ENCODE measurements at regions not wholly inside any gene's neighbourhood (a gene's known extent, or its start where the extent isn't known, plus 50 kb on each side); places are given as distances from the start of the nearest gene placed in this dataset.
"Not testable (repeated sequence)": the region's sequence is repeated elsewhere in the genome, so short reads cannot be mapped to it uniquely, and the experiment has no call there.

DNA sequence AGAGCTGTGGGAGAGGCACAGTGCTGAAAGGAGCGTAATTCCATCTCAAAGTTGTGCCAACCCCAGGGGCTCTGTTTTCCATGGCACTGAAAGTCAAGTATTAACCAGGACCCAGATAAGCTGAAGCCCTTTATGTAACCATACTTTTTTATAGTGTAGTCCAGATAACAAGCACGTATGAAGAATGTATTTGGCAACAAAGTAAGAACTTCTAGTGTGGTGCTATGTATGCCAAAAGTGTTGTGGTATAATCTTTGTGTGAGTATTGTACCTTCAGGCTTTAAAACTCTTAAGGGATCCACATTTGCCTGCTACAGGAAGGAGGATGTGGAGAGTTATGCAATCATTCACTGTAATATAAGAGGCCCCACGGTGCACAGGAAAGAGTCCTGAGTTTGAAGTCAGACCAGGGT lies 129.4 kb downstream of the IBTK start:
- FAIRE-seq (no peak), DNase-seq (ENCODE audit: low spot score) (no peak)

DNA sequence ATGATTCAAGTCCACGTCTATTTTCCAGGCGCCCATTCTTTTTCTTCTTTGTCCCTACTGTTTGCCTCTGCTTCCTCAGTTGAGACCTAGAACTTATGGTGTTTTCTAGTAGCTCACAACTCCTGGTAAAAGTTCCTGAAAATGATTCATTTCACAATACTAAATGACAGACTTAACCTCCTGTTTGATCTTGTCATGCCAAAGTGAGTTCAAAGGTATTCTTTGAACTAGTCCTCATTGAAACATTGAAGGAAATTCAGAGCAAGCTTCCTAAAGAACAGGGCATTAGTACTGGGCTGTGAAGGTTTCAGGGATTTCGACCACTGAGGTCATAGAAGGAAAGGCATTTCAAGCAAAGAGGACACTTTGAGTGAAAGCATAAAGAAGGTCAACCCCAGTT lies 132.8 kb downstream of the IBTK start:
- DNase-seq (ENCODE audit: low spot score) (no peak), FAIRE-seq (no peak)

DNA sequence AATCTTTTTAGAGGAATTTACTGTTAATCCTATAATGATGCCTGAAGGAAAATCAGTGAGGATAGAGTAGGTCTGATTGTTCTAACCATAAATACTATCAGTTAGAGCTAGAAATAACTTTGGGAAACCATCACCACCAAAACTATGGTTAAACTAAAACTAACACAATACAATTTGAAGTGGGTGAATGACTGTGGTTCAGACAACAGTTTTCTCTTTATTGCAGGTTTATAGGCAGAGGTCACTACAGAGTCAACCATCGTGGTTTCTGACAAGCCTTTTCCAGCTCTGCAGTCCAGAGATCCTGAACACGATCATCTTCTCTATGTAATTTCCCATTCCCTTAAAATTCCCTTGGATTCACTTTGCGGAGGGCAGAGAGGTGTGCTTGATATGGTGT lies 134.3 kb downstream of the IBTK start:
- DNase-seq (ENCODE audit: low spot score) (no peak), FAIRE-seq (no peak)

DNA sequence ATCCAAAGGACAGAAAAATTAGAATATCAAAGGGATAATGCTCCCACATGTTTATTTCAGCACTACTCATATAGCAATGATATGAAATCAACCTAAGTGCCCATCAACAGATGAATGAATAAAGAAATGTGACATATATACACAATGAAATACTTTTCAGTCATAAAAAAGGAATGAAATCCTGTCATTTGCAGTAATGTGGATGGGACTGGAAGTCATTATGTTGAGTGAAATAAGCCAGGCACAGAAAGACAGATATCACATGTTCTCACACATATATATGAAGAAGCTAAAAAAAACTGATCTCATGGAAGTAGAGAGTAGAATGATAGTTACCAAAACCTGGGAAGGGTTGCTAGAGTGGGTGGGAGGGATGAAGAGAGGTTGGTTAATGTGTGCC lies 135.7 kb downstream of the IBTK start:
- FAIRE-seq (no peak), DNase-seq (ENCODE audit: low spot score) (no peak)

DNA sequence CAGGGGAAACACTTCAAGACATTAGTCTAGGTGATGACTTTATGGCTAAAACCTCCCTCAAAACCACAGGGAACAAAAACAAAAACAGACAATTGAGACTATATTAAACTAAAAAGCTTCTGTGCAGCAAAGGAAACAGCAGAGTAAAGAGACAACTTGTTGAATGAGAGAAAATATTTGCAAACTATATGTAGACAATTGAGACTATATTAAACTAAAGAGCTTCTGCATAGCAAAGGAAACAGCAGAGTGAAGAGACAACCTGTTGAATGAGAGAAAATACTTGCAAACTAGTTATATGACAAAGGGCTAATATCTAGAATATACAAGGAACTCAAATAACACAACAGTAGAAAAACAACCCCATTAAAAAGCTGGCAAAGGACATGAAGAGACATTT lies 136.4 kb downstream of the IBTK start:
- FAIRE-seq: no peak

DNA sequence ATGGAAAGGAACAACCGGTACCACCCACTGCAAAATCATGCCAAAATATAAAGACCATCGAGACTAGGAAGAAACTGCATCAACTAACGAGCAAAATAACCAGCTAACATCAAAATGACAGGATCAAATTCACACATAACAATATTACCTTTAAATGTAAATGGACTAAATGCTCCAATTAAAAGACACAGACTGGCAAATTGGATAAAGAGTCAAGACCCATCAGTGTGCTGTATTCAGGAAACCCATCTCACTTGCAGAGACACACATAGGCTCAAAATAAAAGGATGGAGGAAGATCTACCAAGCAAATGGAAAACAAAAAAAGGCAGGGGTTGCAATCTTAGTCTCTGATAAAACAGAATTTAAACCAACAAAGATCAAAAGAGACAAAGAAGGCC lies 144.4 kb downstream of the IBTK start:
- DNase-seq (ENCODE audit: low spot score); FAIRE-seq: not testable (repeated sequence)

More for the DNA sequence above, 136.4 kb downstream of the IBTK start:
- DNase-seq (ENCODE audit: low spot score): no peak

DNA sequence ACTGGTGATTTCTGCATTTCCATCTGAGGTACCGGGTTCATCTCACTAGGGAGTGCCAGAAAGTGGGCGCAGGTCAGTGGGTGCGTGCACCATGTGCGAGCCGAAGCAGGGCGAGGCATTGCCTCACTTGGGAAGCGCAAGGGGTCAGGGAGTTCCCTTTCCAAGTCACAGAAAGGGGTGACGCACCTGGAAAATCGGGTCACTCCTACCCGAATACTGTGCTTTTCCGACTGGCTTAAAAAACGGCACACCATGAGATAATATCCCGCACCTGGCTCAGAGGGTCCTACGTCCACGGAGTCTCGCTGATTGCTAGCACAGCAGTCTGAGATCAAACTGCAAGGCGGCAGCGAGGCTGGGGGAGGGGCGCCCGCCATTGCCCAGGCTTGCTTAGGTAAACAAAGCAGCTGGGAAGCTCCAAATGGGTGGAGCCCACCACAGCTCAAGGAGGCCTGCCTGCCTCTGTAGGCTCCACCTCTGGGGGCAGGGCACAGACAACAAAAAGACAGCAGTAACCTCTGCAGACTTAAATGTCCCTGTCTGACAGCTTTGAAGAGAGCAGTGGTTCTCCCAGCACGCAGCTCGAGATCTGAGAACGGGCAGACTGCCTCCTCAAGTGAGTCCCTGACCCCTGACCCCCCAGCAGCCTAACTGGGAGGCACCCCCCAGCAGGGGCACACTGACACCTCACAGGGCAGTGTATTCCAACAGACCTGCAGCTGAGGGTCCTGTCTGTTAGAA lies 146.0 kb downstream of the IBTK start:
- not testable (repeated sequence) for DNase-seq (ENCODE audit: low spot score); FAIRE-seq

DNA sequence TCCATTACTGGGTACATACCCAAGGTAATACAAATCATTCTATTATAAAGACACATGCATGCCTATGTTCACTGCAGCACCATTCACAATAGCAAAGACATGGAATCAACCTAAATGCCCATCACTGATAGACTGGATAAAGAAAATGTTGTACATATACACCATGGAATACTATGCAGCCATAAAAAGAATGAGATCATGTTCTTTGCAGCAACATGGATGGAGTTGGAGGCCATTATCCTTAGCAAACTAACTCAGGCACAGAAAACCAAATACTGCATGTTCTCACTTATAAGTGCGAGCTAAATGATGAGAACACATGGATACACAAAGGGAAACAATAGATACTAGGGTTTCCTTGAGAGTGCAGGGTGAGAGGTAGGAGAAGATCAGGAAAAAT lies 146.8 kb downstream of the IBTK start:
- not testable (repeated sequence) for FAIRE-seq; DNase-seq (ENCODE audit: low spot score)

DNA sequence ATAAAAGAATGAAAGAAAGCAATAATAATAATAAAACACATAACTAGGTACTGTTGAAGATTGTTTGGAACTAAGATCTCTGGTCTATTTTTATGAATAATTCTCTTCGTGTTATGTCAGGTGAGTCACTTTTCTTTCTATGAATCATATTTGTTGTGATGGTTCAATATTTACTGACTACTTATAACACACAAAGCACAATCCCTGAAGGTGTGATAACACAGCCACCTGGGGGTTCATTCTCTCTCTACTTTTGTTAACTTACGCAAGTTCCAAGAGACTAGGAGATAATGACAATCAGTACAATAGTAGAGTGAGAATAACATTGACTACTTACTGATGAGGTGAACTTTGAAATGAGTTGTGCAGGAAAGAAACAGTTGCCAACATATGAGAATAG lies 149.9 kb downstream of the IBTK start:
- no peak for FAIRE-seq
- no peak for DNase-seq (ENCODE audit: low spot score)

DNA sequence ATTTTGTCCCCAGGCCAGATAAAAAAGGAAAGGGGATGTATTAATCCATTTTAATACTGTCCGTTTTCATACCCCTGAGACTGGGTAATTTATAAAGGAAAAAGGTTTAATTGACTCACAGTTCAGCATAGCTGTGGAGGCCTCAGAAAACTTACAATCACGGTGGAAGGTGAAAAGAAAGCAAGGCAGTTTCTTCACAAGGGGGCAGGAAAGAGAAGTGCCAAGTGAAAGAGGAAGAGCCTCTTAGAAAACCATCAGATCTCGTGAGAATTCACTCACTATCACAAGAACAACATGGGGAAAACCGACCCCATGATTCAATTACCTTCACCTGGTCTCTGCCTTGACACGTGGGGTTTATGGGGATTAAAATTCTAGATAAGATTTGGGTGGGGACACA lies 152.5 kb downstream of the IBTK start:
- DNase-seq (ENCODE audit: low spot score) (no peak), FAIRE-seq (no peak)

DNA sequence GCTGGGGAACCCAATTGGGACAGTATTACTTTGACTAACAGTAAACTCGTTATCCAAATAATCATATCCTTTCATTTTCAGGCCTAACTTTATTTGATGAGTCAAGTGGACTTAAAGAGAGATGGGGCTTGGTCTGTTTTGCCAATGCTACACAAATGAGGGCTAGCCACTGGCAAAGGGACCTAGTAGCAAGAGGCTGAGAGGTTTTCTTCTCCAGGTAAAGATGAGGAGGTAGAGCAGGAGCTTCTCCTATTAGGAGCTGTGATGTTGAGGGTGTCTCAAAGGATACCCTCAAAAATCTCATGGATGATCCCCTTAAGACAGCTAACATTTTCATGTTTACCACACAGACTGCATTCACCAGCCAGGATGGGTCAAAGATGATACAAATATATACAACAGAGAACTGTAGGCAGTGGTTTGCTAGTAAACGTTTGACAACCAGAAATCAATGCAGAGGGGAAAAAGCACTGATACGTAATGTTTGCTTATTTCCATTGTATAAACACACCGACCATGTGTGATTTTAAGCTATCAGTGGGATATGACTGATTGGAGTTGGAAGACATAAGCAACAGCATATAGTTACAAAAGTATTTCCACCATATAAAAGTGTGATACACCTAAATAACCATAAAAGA lies 153.3 kb downstream of the IBTK start:
- no peak for FAIRE-seq
- no peak for DNase-seq (ENCODE audit: low spot score)

DNA sequence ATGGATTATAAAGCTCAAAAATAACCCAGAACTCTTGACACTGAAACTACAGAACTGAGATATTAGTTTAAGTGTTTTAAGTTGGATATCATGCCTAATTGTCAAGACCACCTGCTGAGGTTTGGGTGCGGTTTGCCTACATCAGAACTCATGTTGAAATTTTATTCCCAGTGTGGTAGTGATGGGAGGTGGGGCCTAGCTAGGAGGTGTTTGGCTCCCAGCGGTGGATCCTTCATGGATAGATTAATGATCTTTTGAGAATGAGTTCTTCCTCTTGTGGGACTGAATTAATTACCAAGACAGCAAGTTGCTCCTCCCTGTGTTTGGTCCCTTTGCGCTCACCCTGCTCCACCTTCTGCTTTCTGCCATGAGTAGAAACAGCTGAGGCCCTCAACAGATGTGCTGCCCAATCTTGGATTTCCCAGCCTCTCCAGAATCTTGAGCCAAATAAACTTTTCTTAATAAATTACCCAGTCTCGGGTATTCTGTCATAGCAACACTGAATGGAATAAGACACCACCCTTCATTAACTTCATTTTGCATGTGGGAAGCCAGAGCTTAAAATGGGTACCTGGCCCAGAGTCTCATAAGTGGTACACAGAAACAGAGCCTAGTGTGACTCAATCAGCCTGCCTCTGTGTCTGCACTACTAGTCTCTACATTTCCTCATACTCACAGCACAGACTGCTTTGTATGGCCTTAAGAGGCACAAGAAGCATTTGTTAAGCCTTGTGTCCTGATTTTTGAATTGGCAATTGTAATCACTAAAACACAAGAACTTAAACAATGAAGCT lies 158.4 kb downstream of the IBTK start:
- FAIRE-seq: no peak
- DNase-seq (ENCODE audit: low spot score): no peak

DNA sequence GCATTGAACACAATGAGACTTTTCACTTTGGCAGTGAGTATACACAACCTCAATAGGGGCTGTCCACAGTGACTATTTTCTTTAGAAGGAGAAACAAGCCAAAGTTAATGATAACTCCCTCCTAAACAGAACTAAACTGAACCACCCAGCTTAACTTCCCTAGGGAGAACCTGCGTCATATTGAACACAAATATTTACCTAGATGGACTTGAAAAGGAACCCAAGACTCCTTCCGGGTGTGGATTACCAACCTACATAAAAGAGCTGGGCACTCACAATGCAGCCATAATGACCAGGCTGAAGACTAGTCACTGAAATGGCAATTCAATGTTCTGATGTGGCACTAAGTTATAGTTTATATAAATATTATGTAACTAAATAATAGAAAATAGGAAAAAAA lies 160.6 kb downstream of the IBTK start:
- no peak for DNase-seq (ENCODE audit: low spot score)
- FAIRE-seq: no peak

DNA sequence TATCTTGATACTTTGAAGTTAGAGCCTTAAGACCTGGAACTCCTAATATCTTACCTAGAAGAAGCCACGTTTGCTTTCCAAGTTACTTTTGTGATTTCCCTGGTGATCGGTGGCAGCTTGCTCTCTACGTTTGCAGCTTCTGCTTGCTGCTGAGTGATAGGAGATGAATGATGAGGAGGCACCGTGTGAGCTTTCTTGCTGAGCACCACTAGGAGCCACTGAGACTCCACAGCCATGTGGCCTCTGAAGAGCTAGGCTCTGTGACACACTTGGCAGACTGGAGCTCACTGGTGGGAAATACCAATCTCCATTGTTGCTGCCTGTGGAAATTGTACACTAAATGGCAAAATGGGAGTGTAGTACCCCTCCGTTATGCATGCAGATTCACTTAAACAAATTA lies 161.8 kb downstream of the IBTK start:
- FAIRE-seq (no peak), DNase-seq (ENCODE audit: low spot score) (no peak)

DNA sequence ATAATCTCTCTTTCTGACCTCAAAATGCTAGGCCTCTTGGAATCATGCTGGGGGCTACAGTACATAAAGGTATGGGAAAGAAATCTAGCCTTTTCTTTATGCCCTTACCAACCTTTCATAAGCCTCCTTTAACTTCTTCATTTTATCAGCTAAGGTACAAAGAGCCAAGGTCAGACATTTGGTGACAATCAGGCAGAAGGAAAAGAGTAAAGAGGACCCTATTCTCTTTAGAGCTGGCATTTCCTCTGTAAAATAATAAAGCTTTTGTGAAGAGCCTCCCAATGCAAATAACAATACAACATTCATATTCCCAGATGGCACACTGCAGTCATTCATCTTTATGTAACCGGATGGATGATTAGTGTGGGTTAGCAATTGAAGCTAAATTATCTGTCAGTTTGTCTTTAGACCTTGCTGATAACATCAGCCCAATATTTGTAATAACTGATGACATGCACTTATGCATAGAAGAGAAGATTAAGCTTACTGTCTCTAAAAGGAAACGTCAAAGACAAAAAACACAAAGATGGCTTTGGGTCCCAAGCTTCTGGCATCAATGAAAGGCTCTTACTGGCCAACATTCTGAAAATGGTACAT lies 163.1 kb downstream of the IBTK start:
- FAIRE-seq (no peak), DNase-seq (ENCODE audit: low spot score) (no peak)

DNA sequence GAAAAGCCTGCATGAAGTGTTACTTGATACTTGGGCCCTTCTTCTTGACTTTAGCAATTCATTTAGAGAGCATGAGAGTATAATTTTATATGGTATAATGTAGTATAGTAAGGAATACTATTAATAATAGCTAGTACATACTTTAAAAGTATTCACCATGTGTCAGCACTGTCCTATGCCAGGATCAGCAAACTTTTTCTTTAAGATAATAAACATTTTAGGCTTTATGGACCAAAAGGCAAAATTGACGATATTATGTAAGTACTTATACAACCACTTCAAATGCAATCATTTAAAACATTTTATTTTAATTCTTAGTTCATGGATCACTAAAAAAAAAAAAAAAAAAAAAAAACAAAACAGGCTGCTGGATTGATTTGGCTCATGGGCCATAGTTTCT lies 163.9 kb downstream of the IBTK start:
- FAIRE-seq (no peak), DNase-seq (ENCODE audit: low spot score) (no peak)

DNA sequence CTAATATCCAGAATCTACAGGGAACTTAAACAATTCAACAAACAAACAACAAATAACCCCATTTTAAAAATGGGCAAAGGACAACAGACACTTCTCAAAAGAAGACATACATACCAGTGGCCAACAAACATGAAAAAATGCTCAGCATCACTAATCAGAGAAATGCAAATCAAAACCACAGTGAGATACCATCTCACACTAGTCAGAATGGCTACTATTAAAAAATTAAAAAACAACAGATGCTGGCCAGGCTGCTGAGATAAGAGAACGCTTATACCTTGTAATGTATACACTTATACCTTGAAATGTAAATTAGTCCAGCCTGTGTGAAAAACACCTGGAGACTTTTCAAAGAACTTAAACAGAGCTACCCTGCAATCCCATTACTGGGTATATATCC lies 166.8 kb downstream of the IBTK start:
- no peak for FAIRE-seq
- DNase-seq (ENCODE audit: low spot score): no peak

DNA sequence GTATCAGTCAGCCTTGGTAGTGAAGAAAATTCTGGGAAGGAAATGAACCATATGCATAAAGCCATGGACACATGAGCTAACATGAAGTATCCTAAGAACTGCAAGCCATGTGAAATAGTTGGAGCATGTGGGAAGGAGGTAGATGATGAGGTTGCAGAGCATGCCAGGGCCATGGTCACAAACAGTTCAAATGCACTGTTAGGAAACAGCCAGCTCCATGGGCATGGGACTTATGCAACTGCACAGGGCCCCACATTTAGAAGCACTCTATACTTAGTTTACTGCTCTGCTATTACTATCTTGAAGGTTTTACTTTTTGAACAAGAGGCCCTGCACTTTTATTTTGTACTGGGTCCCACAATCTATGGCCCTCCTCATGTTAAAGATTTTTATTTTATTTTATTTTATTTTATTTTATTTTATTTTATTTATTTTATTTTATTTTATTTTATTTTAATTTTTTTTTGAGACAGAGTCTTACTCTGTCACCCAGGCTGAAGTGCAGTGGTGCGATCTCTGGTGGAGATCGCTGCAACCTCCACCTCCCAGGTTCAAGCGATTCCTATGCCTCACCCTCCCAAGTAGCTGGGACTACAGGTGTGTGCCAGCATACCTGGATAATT lies 169.1 kb downstream of the IBTK start:
- DNase-seq (ENCODE audit: low spot score) (no peak), FAIRE-seq (no peak)

DNA sequence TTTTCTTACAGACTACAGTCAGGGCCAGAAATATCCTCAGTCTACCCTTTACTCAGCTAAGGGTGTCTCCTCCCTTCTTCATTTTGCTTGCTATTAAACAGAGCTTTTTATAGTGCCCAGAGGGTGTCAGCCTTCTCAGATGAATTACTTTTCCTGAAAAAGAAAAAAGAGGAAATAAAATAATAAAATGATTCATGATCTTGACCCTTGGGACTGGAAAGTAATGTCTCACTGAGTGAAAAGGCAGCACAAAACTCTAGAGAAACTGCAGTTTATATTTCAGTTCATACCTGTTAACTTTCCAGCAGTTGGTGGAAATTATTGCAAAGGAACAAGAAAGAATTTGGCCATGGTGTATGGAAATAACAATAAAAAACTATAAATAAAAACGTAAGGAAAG lies 170.6 kb downstream of the IBTK start:
- FAIRE-seq (no peak), DNase-seq (ENCODE audit: low spot score) (no peak)

DNA sequence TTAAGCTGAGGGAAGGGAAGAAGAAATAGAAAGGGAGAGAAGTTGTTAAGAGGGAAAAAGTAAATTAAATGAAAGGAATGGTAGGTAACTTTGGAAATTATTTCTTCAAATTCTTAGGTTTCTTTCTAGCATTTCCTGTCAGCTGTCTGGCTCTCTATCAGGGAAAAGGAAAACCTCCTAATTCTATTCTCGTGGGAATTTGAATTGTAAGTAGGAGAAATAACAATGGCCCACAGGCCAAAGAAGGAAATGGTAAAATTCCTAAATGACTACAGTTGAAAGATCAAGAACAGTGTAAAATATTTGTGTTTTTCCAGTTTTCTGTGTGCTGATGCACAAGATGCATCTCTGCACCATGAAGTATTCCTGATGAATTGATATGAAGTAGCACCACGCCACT lies 173.0 kb downstream of the IBTK start:
- DNase-seq (ENCODE audit: low spot score) (no peak), FAIRE-seq (no peak)

DNA sequence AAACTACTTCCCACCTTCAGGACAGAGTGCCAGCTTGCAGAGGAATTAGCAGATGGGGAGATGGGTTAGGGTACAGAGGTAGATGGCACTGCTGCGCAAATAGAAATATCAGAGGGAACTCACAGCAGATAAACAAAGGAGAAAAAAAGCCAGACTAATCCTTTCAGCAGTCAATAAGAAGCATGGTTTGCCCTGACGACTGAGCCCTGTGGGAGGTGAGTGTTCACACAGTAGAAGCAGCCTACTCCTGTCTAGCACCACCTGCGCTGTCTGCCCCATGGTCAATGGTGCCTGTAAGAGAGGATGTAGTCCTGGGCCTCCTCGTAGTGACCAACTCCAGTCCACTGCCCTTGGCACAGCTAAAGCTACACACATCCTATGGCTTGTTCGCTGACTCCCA lies 174.1 kb downstream of the IBTK start:
- DNase-seq (ENCODE audit: low spot score): no peak
- FAIRE-seq: no peak

DNA sequence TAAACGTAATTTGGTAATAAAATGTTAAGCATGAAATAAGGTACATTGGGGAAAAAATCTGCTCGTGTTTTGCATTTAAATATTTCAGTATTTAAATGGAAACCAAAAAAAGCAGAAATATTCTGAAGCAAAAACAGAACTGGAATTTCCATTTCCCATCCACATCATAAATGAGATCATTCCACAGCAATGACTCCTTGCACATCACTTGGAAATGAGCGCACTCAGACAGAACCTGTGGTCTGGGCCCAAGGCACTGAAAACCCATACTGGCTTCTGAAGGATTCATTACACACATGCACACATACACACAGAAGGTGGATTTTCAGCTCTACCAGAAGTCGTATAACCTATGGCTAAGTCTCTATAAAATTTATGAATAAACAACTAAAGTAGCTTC lies 174.8 kb downstream of the IBTK start:
- DNase-seq (ENCODE audit: low spot score) (no peak), FAIRE-seq (no peak)

Data from urothelium cell line (cell line).